Ishikawa (cell line): ENCODE measurements at regions not wholly inside any gene's neighbourhood (a gene's known extent, or its start where the extent isn't known, plus 50 kb on each side); places are given as distances from the start of the nearest gene placed in this dataset.

Experiments used
- CREB1 ChIP-seq: IDR thresholded peaks from 2 replicates; pipeline ENCODE4 v1.6.1; 2012; ENCODE audit warnings: low read depth
- NFIC ChIP-seq: IDR thresholded peaks from 2 replicates; pipeline ENCODE4 v1.6.1; 2012
- RAD21 ChIP-seq: IDR thresholded peaks from 2 replicates; pipeline ENCODE4 v1.6.1; 2012; ENCODE audit warnings: low read depth
- ZBTB7A ChIP-seq: IDR thresholded peaks from 2 replicates; pipeline ENCODE4 v1.6.1; 2012; ENCODE audit warnings: low read depth
- TF ChIP-seq, protein P1 (sequence below): IDR thresholded peaks from 2 replicates; pipeline ENCODE4 v1.6.1; 2012

DNA sequence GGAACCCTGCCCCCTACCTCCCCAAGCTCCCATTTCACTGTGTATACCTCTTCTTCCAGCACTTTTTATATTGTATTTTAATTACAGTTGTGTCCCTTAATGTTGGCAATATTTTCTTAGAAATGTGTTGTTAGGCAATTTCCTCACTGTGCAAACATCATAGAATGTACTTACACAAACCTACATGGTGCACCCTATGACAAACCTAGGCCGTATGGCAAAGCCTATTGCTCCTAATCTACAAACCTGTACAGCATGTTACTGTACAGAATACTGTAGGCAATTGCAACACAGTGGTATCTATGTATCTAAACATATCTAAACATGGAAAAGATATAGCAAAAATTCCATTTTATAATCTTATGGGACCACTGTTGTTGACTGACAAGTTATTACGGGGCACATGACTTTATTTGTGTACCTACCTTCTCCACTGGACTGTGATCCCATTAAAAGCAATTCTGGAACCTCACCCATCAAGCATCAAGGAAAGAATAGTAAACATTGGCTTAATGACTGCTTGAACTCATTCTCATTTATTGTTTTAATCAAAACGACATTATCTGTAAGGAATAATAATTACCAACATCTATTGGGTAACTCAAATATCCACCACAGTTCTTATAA, 1641.5 kb upstream of the ZEB2 start:
- TF ChIP-seq NFIC (no peak), CREB1 (no peak), ZBTB7A (no peak), RAD21 (no peak)
- TF ChIP-seq, protein P1, sequence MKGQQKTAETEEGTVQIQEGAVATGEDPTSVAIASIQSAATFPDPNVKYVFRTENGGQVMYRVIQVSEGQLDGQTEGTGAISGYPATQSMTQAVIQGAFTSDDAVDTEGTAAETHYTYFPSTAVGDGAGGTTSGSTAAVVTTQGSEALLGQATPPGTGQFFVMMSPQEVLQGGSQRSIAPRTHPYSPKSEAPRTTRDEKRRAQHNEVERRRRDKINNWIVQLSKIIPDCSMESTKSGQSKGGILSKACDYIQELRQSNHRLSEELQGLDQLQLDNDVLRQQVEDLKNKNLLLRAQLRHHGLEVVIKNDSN: no peak
